ENCODE measurements at regions not wholly inside any gene's neighbourhood (a gene's known extent, or its start where the extent isn't known, plus 50 kb on each side); places are given as distances from the start of the nearest gene placed in this dataset.
"Not testable (repeated sequence)": the region's sequence is repeated elsewhere in the genome, so short reads cannot be mapped to it uniquely, and the experiment has no call there.

GRCh38 chr13:60663788-60664187 lies 266.8 kb downstream of the TDRD3 start:
- DNase-seq (ENCODE audit: low spot score in 2 of 2), result no peak

GRCh38 chr13:60662595-60662994 lies 265.6 kb downstream of the TDRD3 start:
- Histone ChIP-seq H3K4me1 (no peaks in the 10 kb centered on the region), H3K36me3 (no peaks in the 10 kb centered on the region), H3K9me3 (no peaks in the 10 kb centered on the region), H3K4me3 (no peak overlapping the region), H3K27me3 (no peaks in the 10 kb centered on the region), H3K27ac (no peak overlapping the region)
- DNase-seq (ENCODE audit: low spot score in 2 of 2), result no peak
- intact Hi-C loops (cut with DNase I; ENCODE audit: low total_unique reads), result no loop called here
- TF ChIP-seq POLR2A (IDR thresholded peaks at IDR 0.05) (no peak), POLR2AphosphoS5 (IDR thresholded peaks at IDR 0.05) (no peak), CTCF (IDR thresholded peaks at IDR 0.05) (no peak)

More at GRCh38 chr13:60663788-60664187, 266.8 kb downstream of the TDRD3 start:
- intact Hi-C loops (cut with DNase I; ENCODE audit: low total_unique reads), result no loop called here
- H3K36me3 ChIP-seq, result no peaks in the 10 kb centered on the region
- TF ChIP-seq CTCF (IDR thresholded peaks at IDR 0.05) (no peak), POLR2A (IDR thresholded peaks at IDR 0.05) (no peak), POLR2AphosphoS5 (IDR thresholded peaks at IDR 0.05) (no peak)
- no peak overlapping the region for H3K27ac ChIP-seq
- no peaks in the 10 kb centered on the region for H3K9me3 ChIP-seq
- no peaks in the 10 kb centered on the region for H3K27me3 ChIP-seq
- no peak overlapping the region for H3K4me3 ChIP-seq
- no peaks in the 10 kb centered on the region for H3K4me1 ChIP-seq

- Histone ChIP-seq H3K27ac (no peak overlapping the region), H3K4me1 (no peaks in the 10 kb centered on the region), H3K27me3 (no peaks in the 10 kb centered on the region), H3K4me3 (no peak overlapping the region), H3K36me3 (no peaks in the 10 kb centered on the region), H3K9me3 (no peaks in the 10 kb centered on the region)
- intact Hi-C loops (cut with DNase I; ENCODE audit: low total_unique reads), result no loop called here
- TF ChIP-seq POLR2AphosphoS5 (IDR thresholded peaks at IDR 0.05) (no peak), POLR2A (IDR thresholded peaks at IDR 0.05) (no peak)
- DNase-seq (ENCODE audit: low spot score in 2 of 2), result no peak
These were observed 264.5 kb downstream of the TDRD3 start for GRCh38 chr13:60661521-60661920.

- intact Hi-C loops (cut with DNase I; ENCODE audit: low total_unique reads); H3K9me3 ChIP-seq; H3K27ac ChIP-seq: not testable (repeated sequence)
These were observed 260.6 kb downstream of the TDRD3 start for GRCh38 chr13:60657586-60657985.

GRCh38 chr13:60655256-60655655 lies 258.2 kb downstream of the TDRD3 start:
- no peaks in the 10 kb centered on the region for H3K9me3 ChIP-seq
- DNase-seq (ENCODE audit: low spot score in 2 of 2), result no peak
- H3K36me3 ChIP-seq, result no peaks in the 10 kb centered on the region
- no peak overlapping the region for H3K4me3 ChIP-seq
- no peak overlapping the region for H3K27ac ChIP-seq
- TF ChIP-seq POLR2AphosphoS5 (IDR thresholded peaks at IDR 0.05) (no peak), CTCF (IDR thresholded peaks at IDR 0.05) (no peak), POLR2A (IDR thresholded peaks at IDR 0.05) (no peak)
- intact Hi-C loops (cut with DNase I; ENCODE audit: low total_unique reads), result no loop called here
- no peaks in the 10 kb centered on the region for H3K27me3 ChIP-seq
- H3K4me1 ChIP-seq, result no peaks in the 10 kb centered on the region

More at GRCh38 chr13:60657586-60657985, 260.6 kb downstream of the TDRD3 start:
- H3K36me3 ChIP-seq; H3K27me3 ChIP-seq; H3K4me3 ChIP-seq; H3K4me1 ChIP-seq; DNase-seq (ENCODE audit: low spot score in 2 of 2): not testable (repeated sequence)

- TF ChIP-seq POLR2AphosphoS5 (IDR thresholded peaks at IDR 0.05) (no peak), CTCF (IDR thresholded peaks at IDR 0.05) (peak in 1 of 3 donors; percentile 15)
- H3K4me1 ChIP-seq, result no peaks in the 10 kb centered on the region
- intact Hi-C loops (cut with DNase I; ENCODE audit: low total_unique reads), result no loop called here
- no peaks in the 10 kb centered on the region for H3K9me3 ChIP-seq
- H3K4me3 ChIP-seq, result no peak overlapping the region
- H3K27ac ChIP-seq, result no peak overlapping the region
- no peaks in the 10 kb centered on the region for H3K36me3 ChIP-seq
- DNase-seq (ENCODE audit: low spot score in 2 of 2), result no peak
- H3K27me3 ChIP-seq, result no peaks in the 10 kb centered on the region
These were observed 257.4 kb downstream of the TDRD3 start for GRCh38 chr13:60654415-60654814.

Measured in breast epithelium (tissue), 4 donors.